SH-SY5Y (cell line): ENCODE measurements at regions not wholly inside any gene's neighbourhood (a gene's known extent, or its start where the extent isn't known, plus 50 kb on each side); places are given as distances from the start of the nearest gene placed in this dataset.

Experiments
- GATA2 ChIP-seq: IDR thresholded peaks from 2 replicates; pipeline ENCODE4 v1.6.1; 2011; ENCODE audit warnings: mild to moderate bottlenecking, low read depth, low read length
- GATA3 ChIP-seq: IDR thresholded peaks from 2 replicates; pipeline ENCODE4 v1.6.1; 2011; ENCODE audit warnings: low read depth, mild to moderate bottlenecking, low read length, moderate library complexity

GRCh38 chr4:79645942-79646341 is 237.9 kb upstream of the GK2 start:
- TF ChIP-seq GATA2: no peak
- no peak for TF ChIP-seq GATA3
